Caco-2 (cell line): ENCODE measurements at regions not wholly inside any gene's neighbourhood (a gene's known extent, or its start where the extent isn't known, plus 50 kb on each side); places are given as distances from the start of the nearest gene placed in this dataset.

Experiments used
- BruUV-seq: library from RNA; stranded (reverse); fragments of 400-500 nt; replicated peaks from 2 replicates; lab custom pipeline; 2021; lab: Mats Ljungman, UMichigan
- CTCF ChIA-PET: fragments of 300-600 bp; sonication (Branson Sonifier 250); formaldehyde crosslinking; loops from one replicate; lab custom pipeline; 2022; ENCODE audit warnings: antibody characterized with exemption; lab: Charles Lee
- POLR2A ChIA-PET: fragments of 300-600 bp; sonication (Branson Sonifier 250); formaldehyde crosslinking; loops from one replicate; lab custom pipeline; 2022; ENCODE audit warnings: antibody characterized with exemption; lab: Charles Lee
- DNase-seq, 2 experiments: peaks; one replicate each; pipeline versions ENCODE4 v3.0.0 to v3.0.0-alpha.2; 2020 to 2022
- H3K27me3 ChIP-seq: replicated peaks from 2 replicates; pipeline ENCODE4 v1.6.0; 2011; ENCODE audit warnings: low read length; ENCODE audit not compliant: control insufficient read depth, insufficient read depth
- H3K36me3 ChIP-seq: 2 replicates; pipeline ENCODE4 v1.5.1; 2011; ENCODE audit warnings: low read length; ENCODE audit not compliant: control insufficient read depth, insufficient read depth
- H3K4me1 ChIP-seq: fragments of 250-450 bp; sonication (Bioruptor Pico); 2 replicates; pipeline ENCODE4 v1.5.1; 2020; ENCODE audit warnings: mild to moderate bottlenecking
- H3K4me3 ChIP-seq: 2 replicates; pipeline ENCODE4 v1.5.1; 2011; ENCODE audit warnings: low read depth, mild to moderate bottlenecking, control low read depth, low read length
- H3K9me3 ChIP-seq: fragments of 250-450 bp; sonication (Bioruptor Pico); 2 replicates; pipeline ENCODE4 v1.5.1; 2020; ENCODE audit warnings: mild to moderate bottlenecking, moderate library complexity
- H3K27ac Mint-ChIP-seq: one replicate; pipeline ENCODE4 v1.8.0; 2022; ENCODE audit warnings: mixed read lengths; ENCODE audit not compliant: unreplicated experiment
- H3K27me3 Mint-ChIP-seq: one replicate; pipeline ENCODE4 v1.8.0; 2022; ENCODE audit warnings: mixed read lengths; ENCODE audit not compliant: insufficient read depth, unreplicated experiment
- H3K36me3 Mint-ChIP-seq: one replicate; pipeline ENCODE4 v1.8.0; 2022; ENCODE audit warnings: mild to moderate bottlenecking, mixed read lengths; ENCODE audit not compliant: insufficient read depth, unreplicated experiment
- H3K4me1 Mint-ChIP-seq: one replicate; pipeline ENCODE4 v1.8.0; 2022; ENCODE audit warnings: low read depth, mixed read lengths; ENCODE audit not compliant: unreplicated experiment
- H3K4me3 Mint-ChIP-seq: one replicate; pipeline ENCODE4 v1.8.0; 2022; ENCODE audit warnings: mild to moderate bottlenecking, moderate library complexity, mixed read lengths; ENCODE audit not compliant: unreplicated experiment
- H3K9me3 Mint-ChIP-seq: one replicate; pipeline ENCODE4 v1.8.0; 2022; ENCODE audit warnings: mixed read lengths; ENCODE audit not compliant: unreplicated experiment
- CTCF ChIP-seq, 2 experiments: fragments of 200-600 bp in 1 of 2; IDR thresholded peaks; 1 replicate in 1 of 2; 2 replicates in 1 of 2; pipeline versions ENCODE4 v1.5.1 to v1.8.0; 2011 to 2022; ENCODE audit warnings: antibody characterized with exemption in 1 of 2, control low read depth in 1 of 2, inconsistent platforms in 1 of 2, low read depth in 1 of 2, low read length in 1 of 2, mild to moderate bottlenecking in 1 of 2, moderate library complexity in 1 of 2; ENCODE audit not compliant: insufficient read depth in 1 of 2, severe bottlenecking in 1 of 2, unreplicated experiment in 1 of 2
- intact Hi-C: fragments of 100-400 bp; cut with micrococcal nuclease; formaldehyde crosslinking; loops from one replicate; pipeline ENCODE4 v1.10.0; 2022; ENCODE audit not compliant: unreplicated experiment

GRCh38 chr2:144707736-144708326 is 187.9 kb upstream of the ZEB2 start:
- ChIA-PET POLR2A (no interaction called here), CTCF (no interaction called here)
- no peak for DNase-seq
- no peaks in the 10 kb centered on the region for H3K4me1 ChIP-seq
- BruUV-seq = no TSS peak
- no peaks in the 10 kb centered on the region for H3K36me3 ChIP-seq
- Mint-ChIP-seq H3K4me3 (no peak overlapping the region), H3K27me3 (no peaks in the 10 kb centered on the region), H3K27ac (no peak overlapping the region), H3K36me3 (no peaks in the 10 kb centered on the region), H3K9me3 (no peaks in the 10 kb centered on the region), H3K4me1 (no peaks in the 10 kb centered on the region)
- no peaks in the 10 kb centered on the region for H3K9me3 ChIP-seq
- intact Hi-C loops = no loop called here
- TF ChIP-seq CTCF (IDR thresholded peaks at IDR 0.05; ENCODE audit: insufficient read depth in 1 of 2, low read depth in 1 of 2, low read length in 1 of 2, severe bottlenecking in 1 of 2, unreplicated experiment in 1 of 2) = no peak
- no peak overlapping the region for H3K4me3 ChIP-seq
- no peaks in the 10 kb centered on the region for H3K27me3 ChIP-seq

- Mint-ChIP-seq H3K27me3 (no peaks in the 10 kb centered on the region), H3K4me3 (no peak overlapping the region), H3K9me3 (no peaks in the 10 kb centered on the region), H3K36me3 (no peaks in the 10 kb centered on the region), H3K27ac (no peak overlapping the region), H3K4me1 (no peaks in the 10 kb centered on the region)
- intact Hi-C loops = no loop called here
- ChIA-PET CTCF (no interaction called here), POLR2A (no interaction called here)
- no peak overlapping the region for H3K4me3 ChIP-seq
- no peak for TF ChIP-seq CTCF (IDR thresholded peaks at IDR 0.05; ENCODE audit: insufficient read depth in 1 of 2, low read depth in 1 of 2, low read length in 1 of 2, severe bottlenecking in 1 of 2, unreplicated experiment in 1 of 2)
- H3K36me3 ChIP-seq = no peaks in the 10 kb centered on the region
- H3K27me3 ChIP-seq = no peaks in the 10 kb centered on the region
- H3K9me3 ChIP-seq = no peaks in the 10 kb centered on the region
- no peak for DNase-seq
- no peaks in the 10 kb centered on the region for H3K4me1 ChIP-seq
- no TSS peak for BruUV-seq
Observed at GRCh38 chr2:144706647-144707046, 186.7 kb upstream of the ZEB2 start.

GRCh38 chr2:144705328-144706245 is 185.7 kb upstream of the ZEB2 start:
- POLR2A ChIA-PET = no interaction called here
- H3K27me3 Mint-ChIP-seq = no peaks in the 10 kb centered on the region
- Histone ChIP-seq H3K4me3 (no peak overlapping the region), H3K36me3 (no peaks in the 10 kb centered on the region), H3K4me1 (no peaks in the 10 kb centered on the region), H3K9me3 (no peaks in the 10 kb centered on the region), H3K27me3 (no peaks in the 10 kb centered on the region)
- DNase-seq = no peak
- no peaks in the 10 kb centered on the region for H3K9me3 Mint-ChIP-seq
- H3K4me1 Mint-ChIP-seq = no peaks in the 10 kb centered on the region
- intact Hi-C loops = no loop called here
- no TSS peak for BruUV-seq
- H3K36me3 Mint-ChIP-seq = no peaks in the 10 kb centered on the region
- no peak overlapping the region for H3K4me3 Mint-ChIP-seq
- TF ChIP-seq CTCF (IDR thresholded peaks at IDR 0.05; ENCODE audit: insufficient read depth in 1 of 2, low read depth in 1 of 2, low read length in 1 of 2, severe bottlenecking in 1 of 2, unreplicated experiment in 1 of 2) = no peak
- CTCF ChIA-PET = no interaction called here
- no peak overlapping the region for H3K27ac Mint-ChIP-seq
